Activated CD8-positive, alpha-beta T cell treated with anti-CD3 and anti-CD28 coated beads for 36 hours (primary cell): ENCODE measurements at regions not wholly inside any gene's neighbourhood (a gene's known extent, or its start where the extent isn't known, plus 50 kb on each side); places are given as distances from the start of the nearest gene placed in this dataset.

ENCODE experiments used
- ATAC-seq: fragments of 200-7000 bp; cut with Tn5 transposase; one replicate; pipeline ENCODE4 v1.10.0; 2021; ENCODE audit warnings: mild to moderate bottlenecking, moderate library complexity
- CTCF ChIA-PET: fragments of 350-600 bp; sonication (Branson Sonifier 250); formaldehyde crosslinking; loops from one replicate; lab custom pipeline; 2021; ENCODE audit warnings: antibody characterized with exemption; lab: Charles Lee
- POLR2A ChIA-PET: fragments of 350-600 bp; sonication (Branson Sonifier 250); formaldehyde crosslinking; loops from one replicate; lab custom pipeline; 2021; ENCODE audit warnings: antibody characterized with exemption; lab: Charles Lee
- DNase-seq: peaks from one replicate; pipeline ENCODE4 v3.0.0-alpha.2; 2020
- H3K27ac Mint-ChIP-seq: one replicate; pipeline ENCODE4 v1.8.0; 2021; ENCODE audit warnings: mild to moderate bottlenecking, mixed read lengths
- H3K27me3 Mint-ChIP-seq: one replicate; pipeline ENCODE4 v1.8.0; 2021; ENCODE audit warnings: mixed read lengths
- H3K36me3 Mint-ChIP-seq: one replicate; pipeline ENCODE4 v1.8.0; 2021; ENCODE audit warnings: low read depth, mixed read lengths
- H3K4me1 Mint-ChIP-seq: one replicate; pipeline ENCODE4 v1.8.0; 2021; ENCODE audit warnings: low read depth, mixed read lengths
- H3K4me3 Mint-ChIP-seq: one replicate; pipeline ENCODE4 v1.8.0; 2021; ENCODE audit warnings: mild to moderate bottlenecking, moderate library complexity, mixed read lengths
- H3K9me3 Mint-ChIP-seq: one replicate; pipeline ENCODE4 v1.8.0; 2021; ENCODE audit warnings: mixed read lengths
- intact Hi-C: fragments of 100-400 bp; cut with micrococcal nuclease; formaldehyde crosslinking; loops from one replicate; pipeline ENCODE4 v1.10.0; 2022
- TF ChIP-seq, protein P1 (sequence below): fragments of 200-600 bp; IDR thresholded peaks from one replicate; pipeline ENCODE4 v1.8.0; 2022; ENCODE audit warnings: antibody characterized with exemption, mild to moderate bottlenecking

DNA sequence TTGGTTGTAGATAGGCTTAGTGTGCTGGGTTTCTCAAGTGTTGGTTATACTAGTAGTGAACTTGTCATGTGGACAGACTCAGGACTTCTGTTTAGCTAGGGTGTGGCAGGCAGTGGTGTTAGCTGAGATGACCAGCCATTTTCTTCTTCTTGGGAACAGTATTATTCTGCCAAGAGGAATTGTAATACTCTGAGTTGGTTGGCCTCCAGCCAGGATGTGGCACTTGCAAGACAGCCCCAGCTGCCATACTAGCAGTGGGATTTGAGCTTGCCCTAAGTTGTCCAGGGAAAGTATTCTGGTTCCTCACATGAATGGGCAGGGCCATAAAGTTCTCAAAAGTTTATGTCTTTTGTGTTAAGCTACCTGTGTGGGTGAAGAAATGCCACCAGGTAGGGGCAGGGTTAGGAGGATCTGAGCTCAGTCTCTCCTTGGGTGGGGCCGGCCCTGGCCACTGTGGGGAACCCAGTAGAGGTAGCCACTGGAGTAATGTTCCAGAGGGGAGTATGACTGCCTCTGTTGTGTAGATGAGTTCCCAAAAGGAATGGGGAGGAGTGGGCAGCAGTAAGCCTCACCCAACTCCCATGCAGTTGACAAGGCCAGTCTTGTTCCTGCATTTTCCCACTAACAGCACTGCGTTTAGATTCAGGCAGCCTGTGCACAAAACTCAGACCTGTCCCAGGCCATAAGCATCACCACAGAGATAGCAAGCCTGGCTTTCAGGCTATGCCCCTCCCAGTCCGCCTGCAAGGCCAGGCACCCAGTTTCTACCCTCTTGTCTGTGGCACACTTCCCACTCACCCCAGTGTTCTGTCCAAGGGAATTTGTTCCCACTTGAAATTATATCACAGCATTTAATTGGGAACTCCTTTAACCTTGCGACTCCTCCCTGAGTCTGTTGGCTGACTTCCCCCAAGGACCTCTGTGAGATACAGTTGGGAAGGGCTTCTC is 250.7 kb downstream of the ANXA1 start:
- TF ChIP-seq, protein P1, sequence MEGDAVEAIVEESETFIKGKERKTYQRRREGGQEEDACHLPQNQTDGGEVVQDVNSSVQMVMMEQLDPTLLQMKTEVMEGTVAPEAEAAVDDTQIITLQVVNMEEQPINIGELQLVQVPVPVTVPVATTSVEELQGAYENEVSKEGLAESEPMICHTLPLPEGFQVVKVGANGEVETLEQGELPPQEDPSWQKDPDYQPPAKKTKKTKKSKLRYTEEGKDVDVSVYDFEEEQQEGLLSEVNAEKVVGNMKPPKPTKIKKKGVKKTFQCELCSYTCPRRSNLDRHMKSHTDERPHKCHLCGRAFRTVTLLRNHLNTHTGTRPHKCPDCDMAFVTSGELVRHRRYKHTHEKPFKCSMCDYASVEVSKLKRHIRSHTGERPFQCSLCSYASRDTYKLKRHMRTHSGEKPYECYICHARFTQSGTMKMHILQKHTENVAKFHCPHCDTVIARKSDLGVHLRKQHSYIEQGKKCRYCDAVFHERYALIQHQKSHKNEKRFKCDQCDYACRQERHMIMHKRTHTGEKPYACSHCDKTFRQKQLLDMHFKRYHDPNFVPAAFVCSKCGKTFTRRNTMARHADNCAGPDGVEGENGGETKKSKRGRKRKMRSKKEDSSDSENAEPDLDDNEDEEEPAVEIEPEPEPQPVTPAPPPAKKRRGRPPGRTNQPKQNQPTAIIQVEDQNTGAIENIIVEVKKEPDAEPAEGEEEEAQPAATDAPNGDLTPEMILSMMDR, result no peak
- H3K4me1 Mint-ChIP-seq, result no peaks in the 10 kb centered on the region
- CTCF ChIA-PET, result no interaction called here

DNA sequence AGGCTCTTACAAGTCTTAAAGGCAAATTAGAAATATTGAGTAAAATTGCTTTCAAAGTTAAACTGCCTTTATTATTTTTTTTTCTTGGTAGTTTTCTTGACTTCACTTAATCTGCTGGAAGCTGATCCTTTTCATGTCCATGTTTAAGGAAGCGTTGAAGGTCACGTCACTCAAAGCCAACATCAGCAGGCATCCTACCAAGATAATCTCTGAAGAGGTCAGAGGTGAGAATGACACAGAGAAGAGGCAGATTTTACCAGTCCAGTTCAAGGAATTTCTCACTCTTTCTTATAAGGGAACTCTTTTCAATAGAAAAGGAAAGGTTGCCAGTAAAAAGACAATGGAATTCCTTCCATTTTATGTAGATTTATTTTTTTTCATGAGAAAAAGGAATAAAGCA is 259.8 kb downstream of the ANXA1 start:
- TF ChIP-seq, protein P1, result no peak
- intact Hi-C loops, result no loop called here
- no peaks in the 10 kb centered on the region for H3K9me3 Mint-ChIP-seq
- H3K27me3 Mint-ChIP-seq, result no peaks in the 10 kb centered on the region
- no peak for ATAC-seq
- ChIA-PET POLR2A (no interaction called here), CTCF (interaction anchor here (0.7 kb wide), 1 partner anchor 46 kb away, joined by 3 read pairs; no protein-coding TSS in a partner anchor)
- H3K4me3 Mint-ChIP-seq, result no peak overlapping the region
- H3K36me3 Mint-ChIP-seq, result no peaks in the 10 kb centered on the region
- no peaks in the 10 kb centered on the region for H3K4me1 Mint-ChIP-seq
- no peak overlapping the region for H3K27ac Mint-ChIP-seq
- DNase-seq, result no peak

More for the DNA sequence above, 250.7 kb downstream of the ANXA1 start:
- intact Hi-C loops, result no loop called here
- POLR2A ChIA-PET, result no interaction called here
- ATAC-seq (no peak), DNase-seq (no peak)
- no peak overlapping the region for H3K27ac Mint-ChIP-seq
- H3K9me3 Mint-ChIP-seq, result peaks cover 5% of the 10 kb centered on the region
- H3K4me3 Mint-ChIP-seq, result no peak overlapping the region
- no peaks in the 10 kb centered on the region for H3K36me3 Mint-ChIP-seq
- no peaks in the 10 kb centered on the region for H3K27me3 Mint-ChIP-seq

DNA sequence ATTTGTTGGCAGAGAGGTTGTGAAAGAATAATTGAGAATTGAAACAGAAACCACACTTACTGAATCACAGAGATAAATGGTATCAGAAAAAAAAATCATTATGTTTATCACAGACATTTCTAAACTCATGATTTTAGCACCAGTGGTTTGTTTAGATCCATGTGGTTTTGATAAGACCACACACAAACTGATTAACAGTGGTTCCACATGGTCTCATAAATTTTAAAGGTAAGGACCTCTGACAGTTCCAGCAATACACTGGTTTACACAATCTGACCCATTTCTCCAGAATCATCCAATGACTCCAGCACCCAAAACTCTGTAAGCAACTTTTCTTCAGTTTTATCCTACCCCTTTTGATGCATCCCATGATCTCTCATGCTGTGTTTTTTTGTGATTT is 261.2 kb downstream of the ANXA1 start:
- no peaks in the 10 kb centered on the region for H3K27me3 Mint-ChIP-seq
- ChIA-PET CTCF (no interaction called here), POLR2A (no interaction called here)
- intact Hi-C loops, result no loop called here
- TF ChIP-seq, protein P1, result no peak
- H3K9me3 Mint-ChIP-seq, result no peaks in the 10 kb centered on the region
- no peak overlapping the region for H3K27ac Mint-ChIP-seq
- DNase-seq (no peak), ATAC-seq (no peak)
- no peaks in the 10 kb centered on the region for H3K36me3 Mint-ChIP-seq
- H3K4me3 Mint-ChIP-seq, result no peak overlapping the region
- no peaks in the 10 kb centered on the region for H3K4me1 Mint-ChIP-seq

DNA sequence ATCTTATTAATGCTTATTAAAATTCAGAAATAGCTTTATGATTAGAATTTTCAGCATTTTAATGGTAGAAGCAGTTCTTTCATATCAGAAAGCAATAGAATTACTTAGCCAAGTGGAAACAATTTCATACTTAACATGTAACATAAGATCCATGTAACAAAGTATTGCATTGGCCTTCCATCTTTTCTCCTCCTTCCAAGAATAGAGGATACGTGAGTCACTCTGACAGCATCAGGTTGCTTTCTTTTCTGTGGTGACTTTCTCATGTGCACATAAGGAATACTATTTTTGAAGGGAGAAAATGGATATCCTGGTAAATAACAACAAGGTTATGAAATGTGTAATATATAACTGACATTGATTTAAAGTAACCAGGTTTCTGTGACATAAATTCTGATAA is 272.2 kb downstream of the ANXA1 start:
- TF ChIP-seq, protein P1, result no peak
- Mint-ChIP-seq H3K4me1 (no peaks in the 10 kb centered on the region), H3K27ac (no peak overlapping the region), H3K9me3 (no peaks in the 10 kb centered on the region), H3K27me3 (no peaks in the 10 kb centered on the region), H3K36me3 (no peaks in the 10 kb centered on the region), H3K4me3 (no peak overlapping the region)
- CTCF ChIA-PET, result interaction anchor here (0.6 kb wide), 1 partner anchor 10 kb away, joined by 4 read pairs; no protein-coding TSS in a partner anchor
- ATAC-seq, result no peak
- POLR2A ChIA-PET, result no interaction called here
- no peak for DNase-seq
- intact Hi-C loops, result no loop called here

DNA sequence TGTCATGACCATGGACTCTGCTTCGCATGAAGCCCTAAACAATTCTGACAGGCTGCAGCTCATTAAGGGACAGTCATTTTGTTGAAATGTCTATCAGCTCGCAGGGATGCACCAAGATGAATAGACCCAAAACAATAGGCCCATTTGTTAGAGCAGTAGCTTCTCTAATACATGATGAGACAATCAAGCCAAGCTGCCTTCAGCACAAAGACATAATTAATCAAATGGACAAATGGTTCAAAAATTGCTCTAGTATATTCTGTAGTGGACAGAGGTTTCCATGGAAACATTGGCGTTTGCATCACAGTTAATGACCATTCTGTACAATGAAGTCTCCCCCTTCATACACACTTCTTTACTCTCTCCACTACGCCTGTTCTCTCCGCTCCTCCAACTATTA is 274.6 kb downstream of the ANXA1 start:
- Mint-ChIP-seq H3K4me3 (no peak overlapping the region), H3K9me3 (no peaks in the 10 kb centered on the region), H3K4me1 (no peaks in the 10 kb centered on the region), H3K27me3 (no peaks in the 10 kb centered on the region), H3K36me3 (no peaks in the 10 kb centered on the region), H3K27ac (no peak overlapping the region)
- TF ChIP-seq, protein P1, result no peak
- ChIA-PET POLR2A (no interaction called here), CTCF (no interaction called here)
- DNase-seq, result no peak
- ATAC-seq, result no peak
- intact Hi-C loops, result no loop called here
